HG02870 (cell line): ENCODE measurements at regions not wholly inside any gene's neighbourhood (a gene's known extent, or its start where the extent isn't known, plus 50 kb on each side); places are given as distances from the start of the nearest gene placed in this dataset.

ENCODE experiments used
- ATAC-seq: cut with Tn5 transposase; IDR thresholded peaks from one replicate; pipeline ENCODE4 v1.9.1; 2021; ENCODE audit warnings: mild to moderate bottlenecking, moderate library complexity; ENCODE audit not compliant: unreplicated experiment

GRCh38 chr1:193736507-193736906, 550.1 kb upstream of the B3GALT2 start:
- ATAC-seq = no peak

- no peak for ATAC-seq
These were observed 547.3 kb upstream of the B3GALT2 start for GRCh38 chr1:193733674-193734073.

GRCh38 chr1:193730017-193730416, 543.6 kb upstream of the B3GALT2 start:
- ATAC-seq = no peak

- ATAC-seq = no peak
These were observed 543.0 kb upstream of the B3GALT2 start for GRCh38 chr1:193729429-193729828.

GRCh38 chr1:193727850-193728249, 541.4 kb upstream of the B3GALT2 start:
- no peak for ATAC-seq

GRCh38 chr1:193726722-193727121, 540.3 kb upstream of the B3GALT2 start:
- ATAC-seq = no peak

- no peak for ATAC-seq
These were observed 526.0 kb upstream of the B3GALT2 start for GRCh38 chr1:193712392-193712791.

GRCh38 chr1:193709607-193710006, 523.2 kb upstream of the B3GALT2 start:
- no peak for ATAC-seq

GRCh38 chr1:193707271-193708021, 521.0 kb upstream of the B3GALT2 start:
- ATAC-seq = no peak

GRCh38 chr1:193706766-193707165, 520.4 kb upstream of the B3GALT2 start:
- no peak for ATAC-seq

GRCh38 chr1:193705554-193705981, 519.2 kb upstream of the B3GALT2 start:
- no peak for ATAC-seq

GRCh38 chr1:193703655-193704054, 517.2 kb upstream of the B3GALT2 start:
- no peak for ATAC-seq

GRCh38 chr1:193703121-193703520, 516.7 kb upstream of the B3GALT2 start:
- no peak for ATAC-seq

- no peak for ATAC-seq
These were observed 515.3 kb upstream of the B3GALT2 start for GRCh38 chr1:193701759-193702158.

GRCh38 chr1:193700710-193701355, 514.4 kb upstream of the B3GALT2 start:
- ATAC-seq = peak; percentile 73

- no peak for ATAC-seq
These were observed 512.8 kb upstream of the B3GALT2 start for GRCh38 chr1:193699261-193699660.

- no peak for ATAC-seq
These were observed 511.4 kb upstream of the B3GALT2 start for GRCh38 chr1:193697776-193698175.

GRCh38 chr1:193697115-193697762, 510.8 kb upstream of the B3GALT2 start:
- no peak for ATAC-seq

- no peak for ATAC-seq
These were observed 508.3 kb upstream of the B3GALT2 start for GRCh38 chr1:193694741-193695140.

GRCh38 chr1:193685986-193686385, 499.6 kb upstream of the B3GALT2 start:
- ATAC-seq = no peak

GRCh38 chr1:193681422-193681821, 495.0 kb upstream of the B3GALT2 start:
- ATAC-seq = no peak

GRCh38 chr1:193680924-193681316, 494.5 kb upstream of the B3GALT2 start:
- no peak for ATAC-seq
